Common myeloid progenitor, CD34-positive (primary cell): ENCODE measurements at regions not wholly inside any gene's neighbourhood (a gene's known extent, or its start where the extent isn't known, plus 50 kb on each side); places are given as distances from the start of the nearest gene placed in this dataset.

Experiments used
- CTCF ChIA-PET: fragments of 350-600 bp; sonication (Branson Sonifier 250); formaldehyde crosslinking; loops from one replicate; lab custom pipeline; 2021; ENCODE audit warnings: antibody characterized with exemption; lab: Charles Lee
- POLR2A ChIA-PET: fragments of 350-600 bp; sonication (Branson Sonifier 250); formaldehyde crosslinking; loops from one replicate; lab custom pipeline; 2021; ENCODE audit warnings: antibody characterized with exemption; lab: Charles Lee
- DNase-seq, 3 donors: peaks; one replicate each; pipeline versions ENCODE4 v3.0.0 to v3.0.0-alpha.2; 2013
- H3K27ac ChIP-seq, 2 experiments: 1 replicate in 1 of 2; 2 replicates in 1 of 2; pipeline ENCODE4 v1.7.0; 2013; ENCODE audit warnings: inconsistent platforms in 2 of 2, low read length in 2 of 2, mild to moderate bottlenecking in 2 of 2, low read depth in 1 of 2, moderate library complexity in 1 of 2; ENCODE audit not compliant: severe bottlenecking in 2 of 2, insufficient read depth in 1 of 2, poor library complexity in 1 of 2
- H3K27me3 ChIP-seq, 5 experiments: replicated peaks in 2 of 5; 1 replicate in 3 of 5; 2 replicates in 2 of 5; pipeline versions ENCODE4 v1.6.1 to v1.7.0; 2013; ENCODE audit warnings: low read length in 4 of 5, mild to moderate bottlenecking in 2 of 5, moderate library complexity in 2 of 5, inconsistent platforms in 1 of 5; ENCODE audit not compliant: insufficient read depth in 5 of 5, control insufficient read depth in 4 of 5
- H3K36me3 ChIP-seq, 4 experiments: 1 replicate in 2 of 4; 2 replicates in 2 of 4; pipeline versions ENCODE4 v1.6.1 to v1.7.0; 2013; ENCODE audit warnings: low read length in 3 of 4, control low read depth in 1 of 4, mild to moderate bottlenecking in 1 of 4; ENCODE audit not compliant: control insufficient read depth in 4 of 4, insufficient read depth in 4 of 4
- H3K4me1 ChIP-seq, 4 experiments: 1 replicate in 3 of 4; 2 replicates in 1 of 4; pipeline versions ENCODE4 v1.6.1 to v1.7.1; 2013; ENCODE audit warnings: low read length in 3 of 4, mild to moderate bottlenecking in 3 of 4, control low read depth in 1 of 4, inconsistent platforms in 1 of 4, moderate library complexity in 1 of 4; ENCODE audit not compliant: control insufficient read depth in 4 of 4, insufficient read depth in 4 of 4; ENCODE audit errors: control extremely low read depth in 1 of 4
- H3K4me3 ChIP-seq, 7 experiments: 1 replicate in 4 of 7; 2 replicates in 3 of 7; pipeline versions ENCODE4 v1.5.1 to v1.7.0; 2013; ENCODE audit warnings: mild to moderate bottlenecking in 7 of 7, low read length in 6 of 7, moderate library complexity in 6 of 7, inconsistent platforms in 2 of 7, low read depth in 2 of 7, control low read depth in 1 of 7; ENCODE audit not compliant: insufficient read depth in 4 of 7, control insufficient read depth in 1 of 7; ENCODE audit errors: extremely low read depth in 1 of 7
- H3K9me3 ChIP-seq, 5 experiments: 1 replicate in 4 of 5; 2 replicates in 1 of 5; pipeline versions ENCODE4 v1.6.1 to v1.7.1; 2013; ENCODE audit warnings: low read length in 4 of 5, mild to moderate bottlenecking in 2 of 5, inconsistent platforms in 1 of 5, low read depth in 1 of 5, moderate library complexity in 1 of 5; ENCODE audit not compliant: control insufficient read depth in 4 of 5, insufficient read depth in 2 of 5; ENCODE audit errors: control extremely low read depth in 1 of 5
- WGBS: methylation state at CpG from one replicate; pipeline ENCODE4 v1.1.5; 2013; ENCODE audit not compliant: insufficient coverage; 5-methylcytosine and 5-hydroxymethylcytosine counted together

GRCh38 chr3:22981166-22981565 lies 222.0 kb upstream of the UBE2E2 start:
- H3K4me3 ChIP-seq, result no peak overlapping the region
- H3K27ac ChIP-seq, result no peak overlapping the region
- peaks cover 0 to 7% (median 3%) of the 10 kb centered on the region in 5 experiments for H3K9me3 ChIP-seq
- H3K27me3 ChIP-seq, result no peaks in the 10 kb centered on the region
- H3K4me1 ChIP-seq, result peaks cover 0 to 2% (median 0%) of the 10 kb centered on the region in 4 experiments
- ChIA-PET POLR2A (no interaction called here), CTCF (no interaction called here)
- DNase-seq, result no peak
- no peaks in the 10 kb centered on the region for H3K36me3 ChIP-seq
- WGBS, result 100% methylated on average over 3 of the region's 3 CpGs

- POLR2A ChIA-PET, result no interaction called here
These were observed 221.3 kb upstream of the UBE2E2 start for GRCh38 chr3:22981861-22982260.

GRCh38 chr3:22982981-22983587 lies 220.0 kb upstream of the UBE2E2 start:
- no peak for DNase-seq
- Histone ChIP-seq H3K27ac (no peak overlapping the region), H3K4me1 (no peaks in the 10 kb centered on the region), H3K4me3 (no peak overlapping the region), H3K9me3 (peaks cover 0 to 8% (median 3%) of the 10 kb centered on the region in 5 experiments), H3K36me3 (no peaks in the 10 kb centered on the region), H3K27me3 (no peaks in the 10 kb centered on the region)
- POLR2A ChIA-PET, result no interaction called here
- CTCF ChIA-PET, result no interaction called here
- 86% methylated on average over 4 of the region's 7 CpGs for WGBS

More at GRCh38 chr3:22981861-22982260, 221.3 kb upstream of the UBE2E2 start:
- Histone ChIP-seq H3K4me1 (peaks cover 0 to 2% (median 0%) of the 10 kb centered on the region in 4 experiments), H3K9me3 (peaks cover 0 to 8% (median 3%) of the 10 kb centered on the region in 5 experiments), H3K4me3 (no peak overlapping the region), H3K36me3 (no peaks in the 10 kb centered on the region), H3K27me3 (no peaks in the 10 kb centered on the region), H3K27ac (no peak overlapping the region)
- 100% methylated on average over 1 of the region's 2 CpGs for WGBS
- CTCF ChIA-PET, result no interaction called here
- no peak for DNase-seq

- POLR2A ChIA-PET, result no interaction called here
These were observed 216.2 kb upstream of the UBE2E2 start for GRCh38 chr3:22986958-22987357.

GRCh38 chr3:22988566-22988965 lies 214.6 kb upstream of the UBE2E2 start:
- Histone ChIP-seq H3K4me1 (no peaks in the 10 kb centered on the region), H3K9me3 (peaks cover 0 to 8% (median 5%) of the 10 kb centered on the region in 5 experiments), H3K27ac (no peak overlapping the region), H3K4me3 (no peak overlapping the region), H3K36me3 (no peaks in the 10 kb centered on the region), H3K27me3 (no peaks in the 10 kb centered on the region)
- CTCF ChIA-PET, result no interaction called here
- DNase-seq, result no peak
- POLR2A ChIA-PET, result no interaction called here

More at GRCh38 chr3:22986958-22987357, 216.2 kb upstream of the UBE2E2 start:
- CTCF ChIA-PET, result no interaction called here
- DNase-seq, result no peak
- Histone ChIP-seq H3K27me3 (no peaks in the 10 kb centered on the region), H3K27ac (no peak overlapping the region), H3K9me3 (peaks cover 0 to 8% (median 5%) of the 10 kb centered on the region in 5 experiments), H3K4me1 (no peaks in the 10 kb centered on the region), H3K4me3 (no peak overlapping the region), H3K36me3 (no peaks in the 10 kb centered on the region)

- H3K9me3 ChIP-seq, result peaks cover 0 to 8% (median 5%) of the 10 kb centered on the region in 5 experiments
These were observed 213.4 kb upstream of the UBE2E2 start for GRCh38 chr3:22989716-22990115.

GRCh38 chr3:22990291-22991200 lies 212.6 kb upstream of the UBE2E2 start:
- Histone ChIP-seq H3K27me3 (no peaks in the 10 kb centered on the region), H3K4me3 (no peak overlapping the region), H3K4me1 (no peaks in the 10 kb centered on the region), H3K36me3 (no peaks in the 10 kb centered on the region), H3K27ac (no peak overlapping the region), H3K9me3 (peaks cover 0 to 6% (median 2%) of the 10 kb centered on the region in 5 experiments)
- ChIA-PET POLR2A (no interaction called here), CTCF (no interaction called here)
- 96% methylated on average over 42 of the region's 44 CpGs for WGBS
- no peak for DNase-seq

More at GRCh38 chr3:22989716-22990115, 213.4 kb upstream of the UBE2E2 start:
- Histone ChIP-seq H3K27ac (no peak overlapping the region), H3K36me3 (no peaks in the 10 kb centered on the region), H3K4me1 (no peaks in the 10 kb centered on the region), H3K4me3 (no peak overlapping the region), H3K27me3 (no peaks in the 10 kb centered on the region)
- WGBS, result 99% methylated on average over 17 of the region's 17 CpGs
- ChIA-PET POLR2A (no interaction called here), CTCF (no interaction called here)
- no peak for DNase-seq
